Stromal cell of bone marrow (primary cell): ENCODE measurements at regions not wholly inside any gene's neighbourhood (a gene's known extent, or its start where the extent isn't known, plus 50 kb on each side); places are given as distances from the start of the nearest gene placed in this dataset.

Experiments used
- DNase-seq: peaks from one replicate; pipeline ENCODE4 v3.0.0-alpha.2; 2012; ENCODE audit warnings: low read depth

DNA sequence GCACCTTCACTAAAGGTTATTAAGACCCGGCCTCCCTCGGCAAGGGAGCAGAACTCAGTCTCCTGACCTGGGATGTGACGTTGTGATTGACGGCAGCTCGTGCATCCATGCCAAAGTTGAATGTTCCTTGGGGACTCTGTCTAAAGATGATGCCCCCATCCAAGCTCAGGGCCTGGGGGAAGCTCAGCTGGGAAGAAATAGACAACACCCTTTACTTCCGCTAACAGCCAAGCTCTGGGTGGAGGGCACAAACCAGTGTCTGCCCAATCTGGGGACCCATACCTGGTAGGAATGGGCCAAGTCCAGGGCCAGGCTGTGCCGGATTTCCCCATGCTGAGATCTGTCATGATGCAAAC lies 95.4 kb downstream of the RMI2 start:
- no peak for DNase-seq

DNA sequence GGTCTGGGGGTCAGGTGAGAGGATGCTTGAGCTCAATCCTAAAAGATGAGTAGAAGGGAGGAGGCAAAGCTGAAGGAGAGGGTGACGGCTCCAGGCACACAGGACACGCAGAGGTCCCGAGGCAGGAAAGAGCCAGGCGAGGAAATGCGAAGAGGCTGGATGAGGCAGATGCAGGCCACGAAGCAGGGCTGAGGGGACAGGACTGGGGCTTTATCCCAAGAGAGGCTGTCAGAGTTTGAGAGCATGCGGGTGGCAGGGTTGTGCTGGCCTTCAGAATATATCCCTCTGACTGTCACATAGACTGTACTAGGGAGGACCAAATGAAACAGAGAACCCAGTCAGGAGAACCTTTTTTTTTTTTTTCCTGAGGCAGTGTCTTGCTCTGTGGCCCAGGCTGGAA lies 100.2 kb downstream of the RMI2 start:
- DNase-seq, result no peak

DNA sequence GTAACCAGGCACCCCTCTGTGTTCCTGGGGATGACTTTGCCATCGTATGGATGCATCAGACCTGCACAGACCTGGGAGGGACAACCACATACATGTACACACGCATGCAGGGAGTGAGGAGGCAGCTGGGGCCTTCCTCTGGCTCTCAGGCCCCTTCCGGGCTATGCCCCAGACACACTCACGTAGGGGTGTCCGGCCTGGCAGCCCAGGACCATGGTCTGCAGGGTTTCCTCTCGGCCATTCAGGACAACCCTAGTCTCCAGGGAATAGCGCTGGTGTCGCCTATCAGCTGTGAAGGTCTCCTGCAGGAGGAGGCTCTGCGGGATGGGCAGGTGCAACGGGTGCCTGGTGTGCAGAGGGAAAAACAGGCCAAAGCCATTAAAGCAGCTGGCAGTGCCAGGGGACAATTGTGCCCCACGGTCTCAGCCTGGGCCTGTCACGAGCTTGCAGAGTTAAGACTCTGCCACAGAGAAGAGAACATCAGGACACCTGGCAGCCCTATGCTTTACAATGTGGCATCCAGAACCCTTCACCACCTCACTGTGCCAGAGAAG lies 101.4 kb downstream of the RMI2 start:
- no peak for DNase-seq

DNA sequence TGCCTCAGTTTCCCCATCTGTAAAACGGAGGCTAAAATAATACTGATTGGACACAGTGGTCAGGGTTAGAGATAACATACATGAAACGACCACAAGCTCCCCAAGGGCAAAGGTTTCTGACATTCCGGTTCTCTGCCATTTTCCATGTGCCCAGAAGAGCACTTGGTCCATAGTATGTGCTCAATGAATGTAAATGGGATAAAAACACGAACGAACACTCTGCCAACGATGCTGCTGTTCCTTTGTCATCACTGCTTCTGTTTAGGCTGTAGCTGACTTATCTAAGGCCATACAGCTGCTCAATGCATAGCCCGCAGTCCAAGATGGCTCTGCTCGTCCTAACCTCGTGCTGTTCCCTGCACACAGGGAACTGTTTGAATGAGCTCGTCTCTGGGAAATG lies 102.0 kb downstream of the RMI2 start:
- DNase-seq, result no peak

DNA sequence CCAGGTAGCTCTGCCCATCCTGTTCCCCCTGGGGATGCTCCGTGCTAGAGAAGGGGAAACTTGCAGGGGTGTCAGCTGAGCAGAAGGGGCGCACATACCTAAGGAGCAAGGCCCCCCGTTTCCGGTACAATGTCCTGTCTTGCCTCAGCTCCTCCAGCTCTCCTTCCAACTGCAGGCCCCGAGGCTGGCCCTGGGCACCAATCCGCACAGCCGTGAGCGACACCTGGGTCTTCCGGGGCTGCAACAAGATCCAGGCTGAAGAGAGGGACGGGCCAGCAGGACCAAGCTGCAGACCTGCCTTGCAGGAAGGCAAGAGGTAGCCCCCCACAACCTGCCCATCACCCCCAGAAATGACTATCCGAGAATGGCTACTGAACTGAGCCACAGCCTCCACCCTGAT lies 102.6 kb downstream of the RMI2 start:
- DNase-seq, result no peak

DNA sequence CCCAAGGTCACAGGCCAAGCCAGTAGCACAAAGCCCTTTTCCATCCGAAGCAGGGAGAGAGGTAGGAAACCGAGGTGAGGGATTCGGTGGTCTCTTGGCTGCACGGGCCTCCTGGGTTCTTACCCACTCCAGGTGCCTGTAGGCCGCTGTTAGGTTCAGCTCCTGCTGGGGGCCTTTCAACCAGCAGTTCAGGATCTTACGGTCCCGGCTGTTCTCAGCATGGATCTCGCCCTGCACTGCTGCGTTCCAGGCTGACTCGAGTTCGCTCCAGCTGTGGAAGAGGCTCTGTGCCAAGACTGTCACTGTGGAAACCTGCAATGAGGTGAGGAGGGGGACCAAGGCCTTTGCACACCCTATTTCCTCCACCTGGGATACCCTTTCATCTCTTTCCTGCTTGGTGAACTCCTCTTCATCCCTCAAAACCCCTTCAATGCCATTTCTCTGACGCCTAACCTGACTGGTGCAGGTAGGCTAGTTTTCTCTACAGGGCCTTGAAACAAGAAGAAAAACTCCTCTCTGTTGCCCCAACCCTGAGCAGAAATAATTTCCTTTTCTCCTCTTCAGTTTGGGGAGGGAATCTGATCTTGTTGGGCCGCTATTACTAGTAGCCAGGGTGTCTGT lies 103.6 kb downstream of the RMI2 start:
- no peak for DNase-seq

DNA sequence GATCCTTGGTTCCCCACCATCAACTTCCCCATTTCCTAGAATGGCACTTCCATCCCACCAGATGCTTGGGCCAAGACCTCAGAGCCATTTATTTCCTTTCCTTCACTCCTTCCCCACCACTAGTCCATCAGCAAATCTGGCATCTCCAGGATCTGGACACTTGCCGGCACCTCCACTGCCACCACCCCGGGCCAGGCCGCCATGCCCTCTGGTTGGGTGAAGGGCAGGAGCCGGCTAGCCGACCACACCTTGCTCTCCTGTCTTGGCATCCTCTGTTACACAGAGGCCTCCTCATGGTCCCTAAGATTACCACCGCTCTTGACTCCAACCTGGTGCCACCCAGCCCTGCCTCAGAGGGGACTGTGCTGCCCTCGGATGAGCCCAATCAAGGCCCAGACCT lies 104.5 kb downstream of the RMI2 start:
- DNase-seq, result no peak

DNA sequence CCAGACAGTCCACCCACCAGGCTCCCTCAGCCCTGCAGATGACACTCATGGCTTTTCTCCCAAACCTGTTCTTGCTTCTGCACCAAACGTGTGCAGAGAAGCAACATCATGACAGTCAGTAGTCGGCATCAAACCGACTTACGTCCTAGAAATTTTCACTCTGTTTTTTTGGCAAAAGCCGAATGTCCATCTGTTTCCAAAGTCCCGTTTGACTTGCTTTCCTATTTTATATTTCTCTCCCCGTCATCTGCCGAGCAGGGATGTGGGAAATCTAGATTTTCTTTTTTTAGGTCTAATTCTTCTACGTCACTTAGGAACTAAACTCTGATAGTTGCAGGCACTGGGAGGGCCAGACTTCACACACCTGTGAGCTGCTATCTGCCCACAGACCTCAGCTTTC lies 104.9 kb downstream of the RMI2 start:
- no peak for DNase-seq

DNA sequence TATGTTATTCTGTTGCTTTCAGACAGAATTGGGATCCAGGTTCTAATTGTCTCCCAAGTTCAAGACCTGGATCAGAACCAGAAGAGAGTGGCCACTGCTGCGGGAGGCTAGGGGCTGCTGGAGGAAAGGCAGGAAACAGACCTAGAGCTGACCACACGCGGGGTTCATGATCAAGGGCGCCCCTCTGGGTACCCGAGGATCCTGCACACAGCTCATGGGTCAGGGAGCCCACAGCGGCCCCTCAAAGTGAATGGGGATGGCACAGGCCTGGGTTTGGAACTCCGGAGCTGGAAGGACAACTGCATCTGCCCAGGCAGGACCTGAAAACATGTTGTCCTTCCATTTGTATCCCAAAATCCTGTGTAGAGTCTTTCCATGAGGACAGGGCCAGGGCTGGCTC lies 107.0 kb downstream of the RMI2 start:
- no peak for DNase-seq

DNA sequence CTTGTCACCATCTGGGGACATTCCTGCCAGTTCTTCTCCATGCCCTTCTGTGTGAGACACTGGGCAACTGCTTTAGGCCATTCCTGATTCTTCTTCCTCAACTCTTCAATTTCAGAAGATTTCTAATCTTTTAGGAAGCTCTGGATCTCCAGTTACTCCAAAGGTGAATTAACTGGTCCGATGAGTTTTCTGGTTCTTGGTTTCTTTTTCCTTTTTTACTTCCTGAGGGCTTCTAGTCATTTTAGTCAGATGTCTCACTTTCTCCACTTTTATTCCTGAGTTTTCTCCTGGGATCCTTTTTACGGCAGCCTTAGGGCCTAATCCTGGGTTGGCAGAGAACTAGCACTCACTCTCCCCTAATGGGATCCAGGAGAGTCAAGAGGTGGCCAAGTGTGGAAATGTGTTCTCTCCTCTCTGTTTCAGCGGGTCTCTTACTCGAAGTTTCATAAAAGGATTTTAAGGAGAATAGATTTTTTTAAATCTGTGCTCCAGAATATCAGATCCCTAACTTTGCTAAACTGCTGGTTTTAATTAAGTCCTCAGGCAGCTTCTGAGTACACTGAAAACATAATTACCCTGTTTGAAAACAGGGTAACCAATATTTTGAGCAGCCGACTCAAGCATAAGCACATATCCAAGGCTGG lies 107.6 kb downstream of the RMI2 start:
- peak; percentile 13 for DNase-seq

DNA sequence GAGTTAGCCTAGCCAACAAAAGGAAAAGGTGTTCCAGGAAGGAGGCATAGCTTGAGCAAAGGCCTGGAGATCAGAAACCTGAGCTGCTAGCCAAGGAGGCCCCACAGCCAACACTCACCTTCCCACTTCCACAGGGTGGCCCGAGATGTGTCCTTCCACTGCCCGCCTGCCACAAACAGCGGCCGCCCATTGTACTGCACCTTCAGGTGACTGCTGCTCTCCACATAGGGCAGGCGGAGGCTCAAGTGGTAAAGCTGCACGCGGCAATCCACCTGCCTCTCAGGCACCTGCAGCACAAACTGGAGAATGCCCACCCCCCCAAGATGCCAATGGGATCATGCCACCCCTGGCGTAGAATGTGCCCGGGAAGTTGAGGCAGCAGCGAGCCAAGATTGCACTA lies 111.5 kb downstream of the RMI2 start:
- no peak for DNase-seq

DNA sequence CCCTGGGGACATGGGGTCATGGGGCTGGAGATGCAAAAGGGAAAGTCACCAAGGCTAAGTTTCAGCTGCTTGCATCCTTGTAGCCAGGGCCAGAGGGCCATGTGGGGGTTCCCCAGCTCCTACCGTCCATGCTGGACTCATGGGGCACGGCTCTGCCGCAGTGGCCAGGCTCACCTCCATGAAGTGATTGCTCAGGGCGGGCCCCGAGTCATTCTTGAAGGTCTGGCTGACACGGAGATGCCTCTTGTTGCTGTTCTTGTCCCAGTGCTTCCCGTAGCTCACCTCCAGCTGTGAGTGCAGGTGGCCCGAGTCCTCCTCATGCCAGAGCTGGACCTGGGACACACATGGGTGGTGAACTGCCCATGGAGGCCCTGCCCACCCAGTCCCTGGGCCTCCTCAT lies 114.5 kb downstream of the RMI2 start:
- no peak for DNase-seq

DNA sequence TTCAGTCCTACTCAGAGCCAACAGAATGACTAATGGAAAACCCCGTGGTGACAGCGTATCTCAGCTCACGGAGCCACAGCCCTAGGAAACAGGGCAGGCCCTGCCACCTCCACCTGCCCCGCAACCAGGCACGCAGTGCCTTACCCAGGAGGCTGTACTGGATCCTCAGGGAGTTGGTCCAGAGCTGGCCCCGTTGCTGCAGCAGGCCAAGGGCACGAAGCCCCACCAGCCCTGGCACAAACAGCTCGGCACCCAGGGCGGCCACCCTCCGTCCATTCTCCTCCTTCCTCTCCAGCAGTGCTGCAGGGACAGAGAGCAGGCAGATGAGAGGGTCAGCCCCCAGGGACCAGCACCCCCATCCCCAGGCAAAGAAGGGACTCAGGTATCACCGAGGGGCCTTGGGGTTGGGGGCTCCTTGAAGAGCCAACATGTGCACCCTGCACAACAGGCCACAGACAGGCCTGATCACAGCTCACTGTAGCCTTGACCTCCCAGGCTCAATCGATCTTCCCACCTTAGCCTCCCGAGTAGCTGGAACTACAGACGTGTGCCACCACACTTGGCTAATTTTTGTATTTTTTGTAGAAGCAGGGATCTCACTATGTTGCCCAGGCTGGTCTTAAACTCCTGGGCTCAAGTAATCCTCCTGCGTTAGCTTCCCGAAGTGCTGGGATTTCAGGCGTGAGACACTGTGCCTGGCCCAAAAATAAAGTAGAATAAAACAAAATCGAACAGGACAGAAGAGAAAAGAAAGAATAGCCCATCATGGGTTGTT lies 115.7 kb downstream of the RMI2 start:
- no peak for DNase-seq

DNA sequence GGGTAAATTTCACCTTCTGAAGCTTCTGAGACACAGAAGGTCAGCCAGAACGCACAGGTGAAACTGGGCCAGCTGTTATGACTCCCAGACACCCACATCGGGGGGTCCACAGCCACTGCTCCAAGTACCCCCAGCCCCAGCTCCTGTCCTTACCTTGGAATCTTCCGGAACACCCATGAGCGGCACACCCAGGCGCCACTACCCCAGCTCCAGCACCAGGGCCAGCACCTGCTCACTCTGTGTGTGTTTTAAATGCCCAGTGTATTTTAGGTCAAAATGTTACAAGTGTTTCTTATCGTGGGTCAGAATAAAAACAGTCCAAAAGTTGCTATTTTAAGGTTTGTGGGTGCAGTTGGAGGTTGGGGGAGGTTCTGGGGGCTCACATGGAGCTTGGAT lies 116.3 kb downstream of the RMI2 start:
- DNase-seq, result no peak

DNA sequence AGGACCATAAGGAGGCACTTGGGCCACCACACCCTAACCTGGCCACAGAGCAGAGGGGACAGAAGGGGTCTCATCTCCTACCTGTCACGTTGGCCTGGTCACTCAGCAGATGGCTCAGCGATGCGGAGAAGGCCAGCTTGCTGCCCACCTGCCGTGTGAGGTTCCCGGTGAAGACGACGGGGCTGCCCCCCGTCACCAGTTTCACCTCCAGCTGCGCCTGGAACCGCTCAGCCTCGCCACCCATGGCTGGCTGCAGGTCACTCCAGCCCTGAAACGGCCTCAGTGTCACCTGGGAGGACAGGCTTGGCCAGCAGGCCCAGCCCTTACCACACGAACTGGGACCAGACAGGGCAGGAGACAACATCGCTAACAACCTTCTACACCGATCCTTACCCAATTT lies 116.8 kb downstream of the RMI2 start:
- no peak for DNase-seq

DNA sequence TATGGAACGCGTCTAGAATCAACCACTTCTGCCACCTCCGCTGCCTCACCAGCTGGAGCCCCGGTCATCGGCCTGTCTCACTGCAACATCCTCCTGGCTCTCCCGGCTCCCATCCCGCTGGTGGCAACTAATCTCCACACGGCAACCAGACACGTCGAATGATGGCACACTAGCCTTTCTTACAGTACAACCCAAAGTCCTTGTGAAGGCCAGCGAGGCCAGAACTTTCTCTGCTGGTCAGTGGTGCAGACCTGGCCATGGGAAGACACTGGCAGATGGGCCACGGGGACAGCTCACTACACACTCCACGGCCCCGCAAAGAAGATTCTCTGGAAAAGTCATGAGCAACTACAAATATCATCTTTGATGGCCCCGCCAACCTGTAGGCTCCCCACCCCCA lies 117.6 kb downstream of the RMI2 start:
- DNase-seq, result no peak

DNA sequence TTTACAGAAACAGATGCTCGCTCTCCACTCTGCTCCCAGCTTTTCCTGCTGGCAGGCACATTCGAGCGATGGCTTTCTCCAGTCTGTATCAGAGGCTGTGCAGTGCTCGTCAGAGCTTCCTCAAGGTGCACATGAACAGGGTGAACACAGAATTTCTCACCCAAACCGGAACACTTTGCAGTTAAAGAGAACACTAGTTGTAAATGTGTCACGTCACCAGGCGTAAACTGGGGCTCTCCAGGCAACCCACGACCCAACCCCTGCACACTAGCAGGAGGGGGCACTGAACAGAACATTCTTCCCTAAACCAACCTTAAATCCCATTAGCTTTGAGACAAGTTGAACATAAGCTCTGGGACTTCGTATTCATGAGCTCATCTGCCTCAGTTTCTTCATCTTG lies 119.0 kb downstream of the RMI2 start:
- no peak for DNase-seq

DNA sequence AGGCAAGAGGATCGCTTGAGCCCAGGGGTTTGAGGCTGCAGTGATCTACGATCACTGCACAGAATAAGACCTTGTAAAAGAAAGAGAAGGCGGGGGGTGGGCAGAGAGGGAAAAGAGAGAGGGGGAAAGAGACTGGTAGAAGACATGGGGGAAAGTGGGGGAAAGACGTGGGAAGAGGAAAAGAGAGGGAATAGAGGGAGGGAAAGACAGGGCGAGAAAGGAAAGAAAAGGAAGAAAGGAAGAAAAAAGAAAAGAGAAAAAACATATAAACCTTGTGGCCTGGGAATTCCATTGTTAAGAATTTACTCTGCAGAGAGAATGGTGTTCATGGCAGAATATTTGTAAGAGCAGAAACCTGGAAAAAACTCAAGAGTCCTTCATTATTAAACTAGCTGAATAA lies 120.4 kb downstream of the RMI2 start:
- DNase-seq, result no peak

DNA sequence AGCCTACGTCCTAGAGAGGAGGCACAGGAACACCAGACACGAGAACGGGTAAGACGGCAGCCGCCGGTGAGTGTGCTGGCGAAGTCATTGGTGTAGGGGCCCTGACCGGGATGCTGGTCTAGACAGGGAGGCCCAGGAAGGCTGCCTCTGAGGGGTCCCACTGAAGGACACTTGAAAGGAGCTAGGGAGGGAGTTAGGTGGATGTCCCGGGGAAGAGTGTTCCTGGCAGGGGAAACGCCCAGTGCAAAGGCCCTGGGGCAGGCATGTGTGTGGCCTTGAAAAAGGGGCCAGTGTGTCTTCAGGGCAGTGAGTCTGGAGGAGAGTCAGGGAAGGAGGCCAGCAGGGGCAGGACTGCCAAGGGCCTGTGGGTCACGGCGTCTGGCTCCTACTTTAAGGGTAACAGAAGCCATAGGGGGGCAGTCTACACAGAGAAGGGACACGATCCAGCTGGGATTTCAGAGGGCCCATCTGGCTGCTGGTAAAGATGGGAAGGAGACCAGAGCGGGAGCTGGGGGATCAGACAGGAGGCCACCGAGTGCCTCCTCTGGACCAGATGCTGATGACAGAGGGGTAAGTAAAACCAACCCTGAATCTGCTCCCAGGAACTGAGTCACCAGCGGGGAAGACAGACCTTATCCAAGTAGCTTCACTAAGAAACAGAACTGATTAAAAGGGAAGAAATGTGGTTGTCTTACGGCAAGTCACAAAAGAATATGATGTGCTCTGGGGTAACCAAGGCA lies 115.9 kb downstream of the LITAF start:
- no peak for DNase-seq

DNA sequence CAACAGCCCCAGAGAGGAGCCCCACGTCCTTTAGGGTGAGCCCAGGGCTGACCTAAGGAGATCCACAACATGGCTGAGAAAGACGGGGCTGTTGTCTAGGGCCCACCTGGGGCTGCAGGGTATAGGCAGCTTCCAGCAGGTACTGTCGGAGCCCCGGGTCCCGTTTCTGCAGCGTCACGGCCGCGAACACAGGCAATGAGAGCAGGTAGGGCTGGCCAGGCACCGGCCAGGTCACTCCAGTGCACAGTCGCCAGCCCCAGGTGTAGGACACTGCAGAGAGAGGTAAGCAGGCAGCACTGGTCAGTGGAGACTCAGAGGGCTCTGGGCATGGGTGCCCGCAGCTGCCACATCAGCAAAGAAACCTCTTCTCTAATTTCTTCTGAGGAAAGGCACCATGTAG lies 115.2 kb downstream of the LITAF start:
- no peak for DNase-seq

DNA sequence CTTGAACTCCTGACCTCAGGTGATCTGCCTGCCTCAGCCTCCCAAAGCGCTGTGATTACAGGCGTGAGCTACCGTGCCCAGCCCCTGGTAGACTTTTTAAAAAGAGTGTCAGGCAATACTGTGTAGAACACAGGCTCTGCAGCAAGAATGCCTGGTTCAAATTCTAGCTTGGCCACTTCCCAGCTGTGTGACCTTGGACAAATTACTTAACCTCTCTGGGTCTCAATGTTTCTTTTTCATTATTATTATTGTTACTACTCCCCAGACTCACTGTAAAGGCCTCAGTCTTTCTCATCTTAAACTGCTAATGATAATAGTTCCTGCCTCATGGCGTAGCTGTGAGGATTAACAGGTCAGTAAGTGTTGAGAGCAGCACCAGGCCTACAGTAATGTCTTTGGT lies 114.3 kb downstream of the LITAF start:
- no peak for DNase-seq

DNA sequence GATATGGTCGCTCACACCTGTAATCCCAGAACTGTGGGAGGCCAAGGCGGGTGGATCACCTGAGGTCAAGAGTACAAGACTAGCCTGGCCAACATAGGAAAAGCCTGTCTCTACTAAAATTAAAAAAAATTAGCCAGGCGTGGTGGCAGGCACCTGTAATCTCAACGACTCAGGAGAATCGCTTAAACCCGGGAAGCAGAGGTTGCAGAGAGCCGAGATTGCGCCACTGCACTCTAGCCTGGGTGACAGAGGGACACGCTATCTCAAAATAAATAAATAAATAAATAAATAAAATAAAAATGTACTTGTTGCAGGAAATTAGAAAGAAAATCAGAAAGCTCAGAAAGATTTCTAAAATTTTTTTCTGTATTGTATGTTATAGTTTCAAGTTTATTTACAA lies 113.9 kb downstream of the LITAF start:
- no peak for DNase-seq

DNA sequence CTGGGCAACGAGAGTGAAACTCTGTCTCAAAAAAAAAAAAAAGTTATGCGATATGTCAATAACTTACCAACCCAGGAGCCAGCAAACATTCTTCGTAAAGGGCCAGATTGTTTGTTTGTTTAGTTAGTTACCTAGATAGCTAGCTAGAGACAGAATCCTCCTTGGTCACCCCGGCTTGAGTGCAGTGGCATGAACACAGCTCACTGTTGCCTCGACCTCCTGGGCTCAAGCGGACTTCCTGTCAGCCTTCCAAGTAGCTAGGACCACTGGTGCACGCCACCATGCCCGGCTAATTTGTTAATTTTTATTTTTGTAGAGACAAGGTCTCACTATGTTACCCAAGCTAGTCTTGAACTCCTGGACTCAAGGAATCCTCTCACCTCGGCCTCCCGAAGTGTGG lies 113.0 kb downstream of the LITAF start:
- DNase-seq, result no peak
